Epithelial cell of esophagus (primary cell): ENCODE measurements at regions not wholly inside any gene's neighbourhood (a gene's known extent, or its start where the extent isn't known, plus 50 kb on each side); places are given as distances from the start of the nearest gene placed in this dataset.

ENCODE experiments used
- DNase-seq: peaks from one replicate; pipeline ENCODE4 v3.0.0; 2010; ENCODE audit warnings: low read depth
- H3K4me3 ChIP-seq: 2 replicates; pipeline ENCODE4 v1.5.1; 2011; ENCODE audit warnings: mild to moderate bottlenecking, low read length, control low read depth
- TF ChIP-seq, protein P1 (sequence below): IDR thresholded peaks from 2 replicates; pipeline ENCODE4 v1.5.1; 2011; ENCODE audit warnings: low read depth, mild to moderate bottlenecking, low read length, control low read depth, inconsistent platforms; ENCODE audit not compliant: insufficient read depth; ENCODE audit errors: missing control alignments

DNA sequence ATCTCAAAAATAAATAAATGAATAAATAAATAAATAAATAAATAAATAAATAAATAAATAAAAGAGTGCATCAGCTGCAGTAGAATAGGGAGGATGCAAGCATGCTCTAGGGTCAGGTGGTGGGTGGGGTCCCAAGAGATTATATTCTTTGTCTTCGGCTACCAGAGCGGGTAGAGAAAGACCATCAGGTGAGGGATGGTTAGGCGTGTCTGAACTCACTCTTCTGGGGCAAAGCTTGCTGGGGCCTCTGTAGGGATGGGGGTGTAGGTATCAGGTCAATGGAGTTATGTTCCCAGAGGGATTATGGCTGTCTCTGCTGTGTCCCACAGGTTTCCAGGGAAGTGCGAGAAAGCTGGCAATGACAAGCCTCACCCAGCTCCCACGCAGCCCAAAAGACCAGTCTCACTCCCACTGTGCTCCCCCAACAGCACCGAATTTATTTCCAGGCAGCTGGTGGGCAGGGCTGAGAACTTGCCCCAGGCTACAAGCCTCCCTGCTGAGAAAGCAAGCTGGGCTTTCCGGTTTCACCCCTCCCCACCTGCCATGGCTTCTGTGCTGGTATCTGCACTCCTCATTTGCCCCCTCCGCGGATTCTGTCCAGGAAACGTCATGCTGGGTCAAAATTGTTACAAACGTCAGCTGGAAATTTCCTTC lies 180.8 kb downstream of the LURAP1L start:
- TF ChIP-seq, protein P1, sequence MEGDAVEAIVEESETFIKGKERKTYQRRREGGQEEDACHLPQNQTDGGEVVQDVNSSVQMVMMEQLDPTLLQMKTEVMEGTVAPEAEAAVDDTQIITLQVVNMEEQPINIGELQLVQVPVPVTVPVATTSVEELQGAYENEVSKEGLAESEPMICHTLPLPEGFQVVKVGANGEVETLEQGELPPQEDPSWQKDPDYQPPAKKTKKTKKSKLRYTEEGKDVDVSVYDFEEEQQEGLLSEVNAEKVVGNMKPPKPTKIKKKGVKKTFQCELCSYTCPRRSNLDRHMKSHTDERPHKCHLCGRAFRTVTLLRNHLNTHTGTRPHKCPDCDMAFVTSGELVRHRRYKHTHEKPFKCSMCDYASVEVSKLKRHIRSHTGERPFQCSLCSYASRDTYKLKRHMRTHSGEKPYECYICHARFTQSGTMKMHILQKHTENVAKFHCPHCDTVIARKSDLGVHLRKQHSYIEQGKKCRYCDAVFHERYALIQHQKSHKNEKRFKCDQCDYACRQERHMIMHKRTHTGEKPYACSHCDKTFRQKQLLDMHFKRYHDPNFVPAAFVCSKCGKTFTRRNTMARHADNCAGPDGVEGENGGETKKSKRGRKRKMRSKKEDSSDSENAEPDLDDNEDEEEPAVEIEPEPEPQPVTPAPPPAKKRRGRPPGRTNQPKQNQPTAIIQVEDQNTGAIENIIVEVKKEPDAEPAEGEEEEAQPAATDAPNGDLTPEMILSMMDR: no peak
- H3K4me3 ChIP-seq: no peak overlapping the region

DNA sequence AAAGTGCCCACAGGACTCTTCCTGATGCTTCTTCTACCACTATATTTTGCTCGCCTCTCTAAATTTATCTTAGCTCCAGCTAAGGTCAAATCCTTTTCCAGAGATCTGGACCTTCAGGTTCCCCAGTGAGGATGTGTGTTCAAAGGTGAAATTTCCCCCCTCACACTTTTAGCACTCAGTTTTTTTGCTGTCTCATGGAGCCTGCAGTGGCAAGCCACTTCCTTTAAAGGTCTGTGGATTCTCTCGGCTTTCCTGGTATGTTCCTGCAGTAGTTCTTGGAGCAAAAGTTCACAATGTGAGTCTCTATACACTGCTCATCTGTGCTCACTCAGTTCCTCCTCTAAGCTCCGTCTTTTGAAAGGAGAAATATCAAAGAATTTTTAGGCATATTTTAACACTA lies 181.4 kb downstream of the LURAP1L start:
- TF ChIP-seq, protein P1: no peak
- DNase-seq: no peak

More for the DNA sequence above, 180.8 kb downstream of the LURAP1L start:
- no peak for DNase-seq

DNA sequence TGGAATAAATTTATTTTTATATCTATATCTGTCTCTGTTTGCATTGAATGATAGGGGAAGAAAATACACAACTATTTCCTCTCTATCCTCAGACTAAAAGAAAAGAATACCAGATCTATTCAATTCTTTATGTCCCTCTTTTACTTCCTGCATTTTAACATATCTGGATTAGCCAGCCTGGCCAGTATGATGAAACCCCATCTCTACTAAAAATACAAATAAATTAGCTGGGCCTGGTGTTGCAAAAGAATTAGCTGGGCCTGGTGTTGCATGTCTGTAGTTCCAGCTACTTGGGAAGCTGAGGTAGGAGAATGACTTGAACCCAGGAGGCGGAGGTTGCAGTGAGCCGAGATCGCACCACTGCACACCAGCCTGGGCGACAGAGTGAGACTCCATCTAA lies 182.0 kb downstream of the LURAP1L start:
- DNase-seq: no peak
- H3K4me3 ChIP-seq: no peak overlapping the region
- TF ChIP-seq, protein P1: no peak

More for the DNA sequence above, 181.4 kb downstream of the LURAP1L start:
- H3K4me3 ChIP-seq: no peak overlapping the region

DNA sequence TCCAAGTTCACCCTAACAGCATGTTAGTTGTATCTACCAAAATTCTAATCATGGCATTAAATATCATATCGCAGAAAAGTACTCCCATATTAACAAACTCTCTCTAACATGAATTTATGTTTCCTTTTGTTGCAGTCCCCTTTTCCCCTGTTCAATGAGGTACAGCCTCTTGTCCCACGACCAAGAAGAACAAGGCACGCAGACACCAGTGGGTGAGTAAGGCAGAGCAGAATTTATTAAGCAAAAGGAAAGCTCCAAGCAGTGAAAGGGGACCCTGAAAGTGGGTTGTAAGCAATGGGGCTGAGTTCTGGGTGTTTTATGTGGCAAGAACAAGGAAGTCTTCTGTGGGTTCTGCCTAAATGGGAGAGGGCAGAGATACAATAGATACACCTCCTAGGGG lies 183.5 kb downstream of the LURAP1L start:
- TF ChIP-seq, protein P1: no peak
- no peak overlapping the region for H3K4me3 ChIP-seq
- no peak for DNase-seq

DNA sequence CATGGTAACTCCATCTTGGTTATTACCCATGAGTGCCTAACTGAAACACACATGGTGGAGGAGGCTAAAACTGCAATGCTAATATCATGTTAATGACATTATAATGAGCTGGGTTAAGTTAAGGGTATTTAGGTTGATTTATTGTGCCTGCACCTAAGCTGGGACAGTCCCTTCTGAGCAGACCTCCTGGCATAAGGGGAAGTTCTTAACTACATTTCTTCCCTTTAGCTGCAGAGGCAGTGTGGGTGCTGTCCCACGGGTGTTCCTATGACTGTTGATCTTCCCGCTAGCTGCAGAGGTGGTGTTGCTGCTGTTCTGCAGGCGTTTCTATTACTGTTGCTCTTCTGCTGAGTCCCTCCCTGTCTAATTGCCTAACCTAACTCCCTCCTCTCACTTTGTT lies 183.9 kb downstream of the LURAP1L start:
- TF ChIP-seq, protein P1: no peak
- no peak for DNase-seq

DNA sequence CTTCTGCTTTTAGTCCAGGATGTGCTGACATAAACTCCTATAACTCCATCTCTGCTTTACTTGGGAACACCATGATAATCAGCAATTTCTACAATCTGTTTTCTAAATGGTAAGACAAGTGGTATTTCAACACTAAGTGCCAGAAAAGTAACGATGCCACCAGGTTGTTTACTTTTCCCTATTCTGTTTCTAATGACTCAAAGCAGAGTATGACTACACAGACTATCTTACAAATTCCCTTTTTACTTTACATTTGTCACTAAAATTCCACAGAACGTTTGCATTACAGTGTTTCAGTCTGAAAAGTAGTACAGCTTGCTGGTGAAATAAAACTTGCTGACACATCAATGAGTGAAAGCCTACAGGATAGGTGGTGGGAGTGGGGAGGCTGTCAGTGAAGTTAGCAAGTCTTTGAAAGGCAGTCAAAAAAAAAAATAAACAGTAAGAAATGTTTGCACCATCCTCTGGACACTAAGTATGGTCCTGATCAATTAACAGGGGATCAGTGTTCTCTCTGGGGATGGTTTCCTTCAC lies 186.5 kb downstream of the LURAP1L start:
- H3K4me3 ChIP-seq: no peak overlapping the region
- DNase-seq: peak; percentile 25
- TF ChIP-seq, protein P1: no peak

More for the DNA sequence above, 183.9 kb downstream of the LURAP1L start:
- H3K4me3 ChIP-seq: no peak overlapping the region

DNA sequence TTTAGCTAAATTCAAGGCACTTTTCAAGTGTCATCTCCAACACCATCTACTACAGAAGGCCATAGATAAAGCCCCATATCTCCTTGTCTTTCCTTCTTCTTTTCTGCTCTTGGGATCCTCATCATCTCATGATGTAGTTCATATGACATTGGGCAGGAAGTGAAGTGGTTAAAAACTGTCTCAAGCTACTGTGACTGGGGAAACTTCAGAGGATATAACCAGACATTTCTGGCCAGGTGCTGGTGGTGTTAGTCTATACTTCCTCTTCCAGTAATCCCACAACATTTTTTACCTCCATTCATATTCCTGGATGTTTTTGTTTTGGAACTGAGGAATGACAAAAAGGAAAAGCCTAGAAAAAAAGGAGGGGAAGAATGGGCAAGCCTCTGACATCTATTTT lies 188.7 kb downstream of the LURAP1L start:
- TF ChIP-seq, protein P1: no peak
- no peak overlapping the region for H3K4me3 ChIP-seq
- DNase-seq: no peak
